ENCODE measurements at regions not wholly inside any gene's neighbourhood (a gene's known extent, or its start where the extent isn't known, plus 50 kb on each side); places are given as distances from the start of the nearest gene placed in this dataset.

DNA sequence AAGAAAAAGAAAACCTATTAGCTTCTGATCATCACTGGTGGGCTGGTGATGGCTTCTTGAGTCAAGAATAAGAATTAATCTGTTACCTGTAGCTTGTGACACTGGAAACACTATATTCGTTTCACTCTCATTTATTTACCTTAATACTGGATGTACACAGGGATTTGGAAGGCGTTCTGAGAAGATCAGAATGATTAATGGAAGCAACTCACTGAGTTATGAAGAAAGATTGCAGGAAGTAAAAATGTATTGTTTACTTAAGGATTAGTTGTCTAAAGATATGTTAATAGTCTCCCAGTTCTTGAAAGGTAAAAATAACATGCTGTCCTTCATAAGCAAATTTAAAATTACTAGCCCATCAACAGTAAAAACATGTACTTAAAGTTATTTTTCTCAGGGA lies 644.9 kb upstream of the NCAM2 start:
- TF ChIP-seq JUN (IDR thresholded peaks at IDR 0.05; ENCODE audit: borderline replicate concordance, insufficient read depth, insufficient read length, low read depth) (no peak), CTCF (IDR thresholded peaks at IDR 0.05; ENCODE audit: extremely low read depth in 1 of 2, insufficient read depth in 1 of 2, low read depth in 1 of 2, low read length in 2 of 2) (no peak), POLR2A (IDR thresholded peaks at IDR 0.05; ENCODE audit: low read depth, low read length) (no peak), POLR2AphosphoS5 (IDR thresholded peaks at IDR 0.05; ENCODE audit: insufficient read depth, low read depth, low read length) (no peak)

All from endothelial cell of umbilical vein (primary cell).